Activated CD8-positive, alpha-beta memory T cell treated with anti-CD3 and anti-CD28 coated beads, Interleukin-2, amount 50 U/mL, for 4 hours (primary cell): ENCODE measurements at regions not wholly inside any gene's neighbourhood (a gene's known extent, or its start where the extent isn't known, plus 50 kb on each side); places are given as distances from the start of the nearest gene placed in this dataset.
"Not testable (repeated sequence)": the region's sequence is repeated elsewhere in the genome, so short reads cannot be mapped to it uniquely, and the experiment has no call there.

ENCODE experiments used
- DNase-seq: peaks from one replicate; pipeline ENCODE4 v3.0.0-alpha.2; 2020

DNA sequence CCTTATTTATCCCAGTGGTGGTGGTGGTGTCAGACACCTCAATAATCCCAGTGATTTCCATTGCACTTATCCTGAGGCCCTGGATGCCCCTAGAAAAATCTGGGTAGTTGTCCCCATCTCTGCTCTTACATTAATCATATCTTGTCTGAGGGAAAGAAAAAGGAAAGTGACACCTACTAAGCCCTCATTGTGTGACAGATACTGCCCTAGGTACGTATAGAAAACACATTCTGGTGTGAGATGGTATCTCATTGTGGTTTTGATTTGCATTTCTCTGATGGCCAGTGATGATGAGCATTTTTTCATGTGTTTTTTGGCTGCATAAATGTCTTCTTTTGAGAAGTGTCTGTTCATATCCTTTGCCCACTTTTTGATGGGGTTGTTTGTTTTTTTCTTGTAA is 162.6 kb upstream of the JADE1 start:
- not testable (repeated sequence) for DNase-seq

DNA sequence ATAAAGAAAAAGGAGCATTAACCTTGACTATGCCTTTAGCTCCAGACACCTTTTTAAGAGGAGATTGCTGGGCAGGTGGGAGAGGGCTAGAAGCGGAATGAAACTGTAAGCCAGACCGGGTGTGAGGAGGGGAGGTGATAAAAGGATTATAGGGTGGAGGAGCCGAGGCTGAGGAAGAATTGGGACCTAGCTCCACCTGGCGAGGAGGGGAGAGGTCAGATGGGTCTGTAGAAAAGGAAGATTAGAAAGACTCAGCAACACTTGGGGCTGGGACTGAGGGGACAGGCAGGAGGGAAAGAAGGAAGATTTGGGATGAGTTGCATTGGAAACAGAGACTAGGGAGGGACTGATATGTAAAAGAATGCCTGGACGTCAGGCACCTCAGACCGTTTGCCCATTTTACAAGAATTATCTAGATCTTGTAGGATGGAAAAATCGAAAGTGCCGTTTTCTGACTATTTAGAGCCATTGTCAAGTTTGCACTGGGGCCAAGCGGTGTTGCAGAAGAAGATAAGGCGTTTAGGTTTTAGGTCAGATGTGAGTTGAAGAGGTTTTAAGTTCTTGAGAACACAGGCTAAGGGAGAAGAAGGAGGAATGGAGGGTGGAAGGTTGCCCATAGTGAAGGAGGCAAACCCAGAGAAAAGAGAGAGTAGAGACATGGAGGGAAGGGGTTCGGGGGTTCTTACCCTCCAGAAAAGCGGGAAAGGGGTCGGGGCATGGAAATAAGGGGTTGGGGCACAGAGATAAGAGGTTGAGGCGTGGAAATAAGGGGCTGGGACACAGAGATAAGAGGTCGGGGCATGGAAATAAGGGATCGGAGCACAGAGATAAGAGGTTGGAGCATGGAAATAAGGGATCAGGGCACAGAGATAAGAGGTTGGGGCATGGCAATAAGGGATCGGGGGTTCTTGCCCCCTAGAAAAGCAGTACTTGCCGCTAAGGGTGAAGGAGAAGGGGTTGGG is 164.5 kb upstream of the JADE1 start:
- DNase-seq: not testable (repeated sequence)

DNA sequence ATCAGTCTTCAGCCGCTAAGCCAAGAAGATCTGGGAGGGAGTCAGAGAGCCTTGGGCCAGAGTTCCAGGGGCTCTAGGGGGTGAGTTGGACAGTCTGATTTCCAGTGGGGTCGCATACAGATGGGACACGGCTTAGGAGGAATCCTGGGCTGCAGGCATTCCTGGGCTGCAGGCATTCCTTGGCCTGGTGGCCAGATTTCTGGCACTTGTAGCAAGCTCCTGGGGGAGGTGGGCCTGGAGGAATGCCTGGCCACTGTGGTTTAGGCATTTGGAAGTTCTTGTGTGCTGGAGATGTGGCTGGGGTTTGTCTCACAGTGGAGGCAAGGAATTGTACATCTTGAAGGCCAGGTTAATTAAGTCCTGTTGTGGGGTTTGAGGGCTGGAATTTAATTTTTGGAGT is 165.4 kb upstream of the JADE1 start:
- not testable (repeated sequence) for DNase-seq

DNA sequence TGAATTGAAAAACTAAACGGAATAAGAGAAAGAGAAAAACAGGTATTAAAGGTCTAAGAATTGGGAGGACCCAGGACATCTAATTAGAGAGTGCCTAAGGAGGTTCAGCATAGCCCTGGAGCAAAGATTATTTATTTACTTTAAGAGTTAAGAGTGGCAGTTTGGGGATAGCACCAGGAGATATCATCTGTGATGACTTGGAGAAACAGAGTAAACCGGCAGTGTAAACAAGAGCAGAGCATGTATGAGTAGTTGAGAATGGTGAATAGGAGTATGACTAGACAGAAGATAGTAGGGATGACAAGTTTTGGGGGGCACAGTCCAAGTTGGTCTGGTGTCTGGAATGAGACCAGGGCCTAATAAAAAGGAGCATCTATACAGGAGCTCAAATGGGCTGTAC is 167.9 kb upstream of the JADE1 start:
- DNase-seq: not testable (repeated sequence)

GRCh38 chr4:128639541-128640270 is 169.8 kb upstream of the JADE1 start:
- no peak for DNase-seq

DNA sequence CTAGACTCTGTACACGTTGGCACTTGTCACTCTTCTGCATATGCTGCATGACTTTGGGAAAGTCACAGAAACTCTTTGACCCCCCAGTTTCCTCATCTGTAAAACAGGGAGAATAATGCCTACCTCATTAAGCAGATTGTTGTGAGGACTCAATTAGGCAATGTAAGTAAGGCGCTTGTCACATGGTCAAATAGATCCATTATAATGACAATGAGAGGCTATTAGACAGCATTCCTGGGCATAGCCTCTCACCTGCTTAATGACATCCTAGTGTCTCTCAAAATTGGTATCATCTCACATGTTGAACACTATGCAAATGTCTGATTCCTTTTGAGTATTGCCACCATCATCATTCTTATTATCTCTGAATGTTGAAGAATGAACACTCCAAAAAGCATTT is 172.6 kb upstream of the JADE1 start:
- no peak for DNase-seq

DNA sequence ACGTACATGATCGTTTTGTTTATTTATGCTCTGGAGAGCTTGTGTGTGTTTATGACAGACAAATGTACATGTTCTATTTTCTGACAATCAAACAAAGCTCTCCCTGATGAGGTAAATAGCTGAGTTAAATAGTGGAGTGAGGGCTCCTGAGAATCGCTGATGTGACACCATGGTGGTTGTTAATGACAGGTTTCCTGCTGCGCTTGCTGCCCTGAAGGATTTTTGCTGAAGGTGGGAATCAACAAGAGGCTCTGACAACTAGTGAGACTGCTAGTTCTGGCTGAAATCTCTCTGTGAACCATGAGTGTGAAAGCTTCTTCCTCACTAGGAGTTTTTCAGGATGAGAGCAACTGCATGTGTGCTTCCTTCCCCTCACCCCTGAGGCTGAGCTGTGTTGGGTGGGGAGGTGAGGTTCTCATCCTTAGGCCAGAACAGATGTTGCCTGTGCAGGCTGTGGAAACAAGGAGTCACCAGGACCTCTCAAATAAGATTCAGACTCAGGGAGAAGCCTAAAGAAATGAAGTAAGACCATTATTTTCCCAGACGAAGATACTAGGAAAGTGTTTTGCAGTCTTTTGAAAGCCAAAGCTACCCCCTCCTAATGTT is 173.4 kb upstream of the JADE1 start:
- no peak for DNase-seq

GRCh38 chr4:128635141-128635954 is 174.2 kb upstream of the JADE1 start:
- DNase-seq: no peak

GRCh38 chr4:128633067-128633466 is 176.4 kb upstream of the JADE1 start:
- no peak for DNase-seq

DNA sequence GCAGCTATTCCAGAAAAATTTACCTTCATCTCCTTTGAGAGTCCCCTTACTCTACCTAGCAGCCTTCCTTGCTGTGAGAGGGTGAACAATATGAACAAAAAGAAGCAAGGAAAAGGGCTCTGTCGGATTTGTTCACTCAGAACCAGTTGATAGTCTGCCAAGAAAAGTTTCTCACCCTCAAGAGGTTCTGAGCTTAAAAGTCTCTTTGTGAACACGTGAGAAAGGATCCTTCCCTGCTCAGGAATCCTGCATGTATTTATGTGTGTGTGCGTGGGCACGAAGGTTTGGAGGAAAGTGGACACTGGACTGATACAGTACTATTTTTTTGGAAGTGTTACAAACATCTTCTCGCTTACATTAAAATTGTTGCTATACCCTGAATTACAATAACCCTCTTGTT is 178.6 kb upstream of the JADE1 start:
- DNase-seq: no peak

DNA sequence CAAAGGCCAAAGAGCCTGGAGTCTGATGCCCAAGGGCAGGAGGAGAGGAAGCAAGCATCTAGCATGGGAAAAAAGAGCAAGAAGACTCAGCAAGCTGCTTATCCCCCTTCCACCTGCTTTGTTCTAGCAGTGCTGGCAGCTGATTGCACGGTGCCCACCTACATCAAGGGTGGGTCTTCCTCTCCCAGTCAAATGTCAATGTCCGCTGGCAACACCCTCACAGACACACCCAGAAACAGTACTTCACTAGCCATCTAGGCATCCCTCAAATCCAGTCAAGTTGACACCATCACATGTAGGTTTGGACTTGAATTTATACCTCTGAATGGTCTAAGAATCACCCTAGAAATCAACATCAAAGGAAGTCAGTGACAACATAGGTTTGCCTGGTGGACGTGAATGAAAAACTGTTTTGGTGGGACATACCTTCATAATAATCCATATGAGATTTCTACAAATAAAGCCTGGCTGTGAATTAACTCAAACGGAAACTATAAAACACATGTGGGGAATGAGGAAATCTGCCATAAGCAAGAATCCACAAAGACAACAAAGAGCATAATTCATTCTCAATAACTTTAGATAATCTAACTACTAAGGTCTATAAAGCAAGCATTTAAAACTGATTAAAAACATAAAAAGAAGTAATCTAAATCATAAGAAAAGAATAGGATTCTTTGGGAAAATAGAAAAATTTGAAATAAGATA is 185.8 kb upstream of the JADE1 start:
- no peak for DNase-seq

DNA sequence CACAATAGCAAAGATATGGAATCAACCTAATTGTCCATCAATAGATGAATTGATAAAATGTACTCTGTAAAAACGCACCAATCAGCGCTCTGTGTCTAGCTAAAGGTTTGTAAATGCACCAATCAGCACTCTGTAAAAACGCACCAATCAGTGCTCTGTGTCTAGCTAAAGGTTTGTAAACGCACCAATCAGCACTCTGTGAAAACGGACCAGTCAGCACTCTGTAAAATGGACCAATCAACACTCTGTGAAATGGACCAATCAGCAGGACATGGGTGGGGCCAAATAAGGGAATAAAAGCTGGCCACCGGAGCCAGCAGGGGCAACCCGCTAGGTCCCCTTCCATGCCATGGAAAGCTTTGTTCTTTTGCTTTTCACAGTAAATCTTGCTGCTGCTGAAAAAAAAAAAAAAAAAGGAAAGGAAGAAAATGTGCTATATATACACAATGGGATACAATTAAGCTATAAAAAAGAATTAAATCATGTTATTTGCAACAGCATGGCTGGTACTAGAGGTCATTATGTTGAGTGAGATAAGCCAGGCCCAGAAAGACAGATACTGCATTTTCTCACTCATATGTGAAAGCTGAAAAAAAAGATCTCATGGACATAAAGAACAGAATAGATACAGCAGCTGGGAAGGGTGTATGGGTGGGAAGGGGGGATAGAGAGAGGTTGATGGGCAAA is 189.1 kb upstream of the JADE1 start:
- DNase-seq: not testable (repeated sequence)

GRCh38 chr4:128615197-128615596 is 194.3 kb upstream of the JADE1 start:
- DNase-seq: no peak

GRCh38 chr4:128608006-128608405 is 201.5 kb upstream of the JADE1 start:
- DNase-seq: no peak

DNA sequence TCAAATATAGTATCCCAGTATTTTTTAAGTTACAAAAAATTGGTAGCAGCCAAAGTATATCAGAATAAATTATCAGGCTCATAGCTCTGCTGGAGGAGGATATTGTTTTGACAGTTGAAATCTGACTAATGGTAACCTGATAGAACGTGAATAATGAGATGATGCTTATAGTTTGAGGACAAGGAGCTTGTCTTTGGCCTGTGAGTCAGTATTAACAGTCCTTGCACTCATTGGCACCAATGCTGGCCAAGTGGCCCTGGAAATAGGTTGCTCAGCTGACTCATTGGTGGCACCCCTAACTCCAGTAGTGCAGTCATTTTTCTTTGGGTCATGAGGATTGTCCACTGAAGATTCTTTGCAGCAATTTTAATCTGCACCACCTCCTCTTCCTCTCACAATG is 203.3 kb upstream of the JADE1 start:
- DNase-seq: no peak

DNA sequence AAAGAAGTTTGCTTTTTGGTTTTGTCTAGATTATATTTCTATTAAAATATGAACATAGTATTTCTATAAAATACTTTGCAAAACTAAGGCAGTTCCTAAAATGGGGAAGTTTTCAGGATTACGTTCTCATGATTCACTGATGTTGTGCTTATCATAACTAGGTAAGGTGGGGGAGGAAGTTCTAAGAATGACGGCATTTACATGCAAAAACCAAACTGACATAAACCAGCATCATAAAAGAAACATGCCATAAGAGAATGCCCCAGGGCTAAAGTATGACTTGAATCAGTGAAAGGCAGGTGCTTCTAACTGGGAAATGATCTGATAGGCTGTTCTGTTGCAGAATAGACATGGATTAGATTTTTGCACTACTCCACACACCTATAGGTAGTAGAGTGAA is 204.7 kb upstream of the JADE1 start:
- no peak for DNase-seq

DNA sequence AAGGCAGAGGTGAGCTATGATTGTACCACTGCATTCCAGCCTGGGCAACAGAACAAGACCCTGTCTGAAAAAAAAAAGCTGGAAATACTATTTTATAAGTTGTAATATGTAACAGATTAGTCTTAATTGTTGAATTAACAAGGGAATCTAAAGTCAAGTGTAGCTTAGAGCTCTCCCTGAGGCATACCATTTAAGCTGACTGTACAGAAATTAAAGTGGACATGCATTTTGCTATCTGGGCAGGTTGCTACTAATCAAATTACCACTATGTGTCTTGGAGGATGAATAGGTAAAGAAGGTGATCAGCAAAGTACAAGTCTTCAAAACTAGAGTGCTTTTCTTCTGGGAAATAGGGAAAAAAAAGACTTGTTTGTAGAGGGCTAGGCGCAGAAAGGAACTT is 205.3 kb upstream of the JADE1 start:
- no peak for DNase-seq

GRCh38 chr4:128603081-128603480 is 206.4 kb upstream of the JADE1 start:
- DNase-seq: no peak

DNA sequence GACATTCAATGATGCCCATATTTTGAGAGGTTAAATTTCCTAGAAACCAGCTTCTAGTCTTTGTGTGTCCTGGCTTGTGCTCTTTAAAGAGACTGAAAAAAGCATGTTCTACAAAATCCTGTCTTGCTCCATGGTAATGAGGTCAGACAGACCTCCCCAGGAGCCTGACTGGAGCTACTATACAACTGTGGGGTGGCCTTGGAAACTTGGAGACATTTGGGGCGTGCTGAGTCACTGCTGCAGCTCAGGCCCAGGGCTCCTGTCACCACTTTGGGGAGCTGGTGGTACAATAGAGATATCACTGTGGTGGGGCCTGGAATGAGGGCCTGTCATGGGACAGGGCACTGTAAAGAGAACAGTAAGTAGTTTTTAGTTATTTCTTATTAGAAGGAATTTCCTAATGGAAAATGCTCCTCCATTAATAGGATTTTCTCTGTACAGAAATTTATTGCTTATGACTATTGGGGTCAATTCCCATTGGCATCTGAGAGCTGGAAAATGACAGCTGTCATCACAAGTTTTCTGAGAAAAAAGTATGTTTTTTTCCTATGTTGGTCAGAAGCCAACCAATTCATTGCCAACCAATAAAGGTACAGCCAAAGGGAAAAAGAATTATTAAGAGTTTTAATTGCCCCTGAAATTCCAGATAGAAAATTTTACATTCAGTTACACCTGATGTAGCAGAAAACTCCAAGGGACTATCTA is 207.4 kb upstream of the JADE1 start:
- DNase-seq: no peak

GRCh38 chr4:128600996-128601871 is 208.3 kb upstream of the JADE1 start:
- no peak for DNase-seq
